ENCODE measurements at regions not wholly inside any gene's neighbourhood (a gene's known extent, or its start where the extent isn't known, plus 50 kb on each side); places are given as distances from the start of the nearest gene placed in this dataset.

GRCh38 chr11:119545978-119546915, 123.3 kb upstream of the THY1 start:
- H3K9me3 ChIP-seq (ENCODE audit: control insufficient read depth in 2 of 2, low read length in 2 of 2), result peaks cover 0 to 3% of the 10 kb centered on the region in 2 donors
- no peak overlapping the region for H3K4me3 ChIP-seq (ENCODE audit: low read length in 2 of 2)
- no peaks in the 10 kb centered on the region for H3K36me3 ChIP-seq (ENCODE audit: control insufficient read depth in 2 of 2, insufficient read depth in 2 of 2, low read length in 2 of 2)
- H3K9ac ChIP-seq (ENCODE audit: low read length in 2 of 2), result no peak overlapping the region
- H3K4me1 ChIP-seq (ENCODE audit: control insufficient read depth, insufficient read depth, low read length), result no peaks in the 10 kb centered on the region
- H3K27ac ChIP-seq (ENCODE audit: low read length), result no peak overlapping the region
- H3K27me3 ChIP-seq (ENCODE audit: control insufficient read depth in 1 of 2, insufficient read depth in 2 of 2, low read length in 2 of 2), result no peaks in the 10 kb centered on the region

GRCh38 chr11:119540370-119541125, 117.6 kb upstream of the THY1 start:
- Histone ChIP-seq H3K27ac (ENCODE audit: low read length) (no peak overlapping the region), H3K4me1 (ENCODE audit: control insufficient read depth, insufficient read depth, low read length) (no peaks in the 10 kb centered on the region), H3K36me3 (ENCODE audit: control insufficient read depth in 2 of 2, insufficient read depth in 2 of 2, low read length in 2 of 2) (no peaks in the 10 kb centered on the region), H3K27me3 (ENCODE audit: control insufficient read depth in 1 of 2, insufficient read depth in 2 of 2, low read length in 2 of 2) (no peaks in the 10 kb centered on the region), H3K9ac (ENCODE audit: low read length in 2 of 2) (no peak overlapping the region), H3K9me3 (ENCODE audit: control insufficient read depth in 2 of 2, low read length in 2 of 2) (no peaks in the 10 kb centered on the region), H3K4me3 (ENCODE audit: low read length in 2 of 2) (no peak overlapping the region)

- peaks cover 0 to 3% of the 10 kb centered on the region in 2 donors for H3K27me3 ChIP-seq (ENCODE audit: control insufficient read depth in 1 of 2, insufficient read depth in 2 of 2, low read length in 2 of 2)
- no peak overlapping the region for H3K9ac ChIP-seq (ENCODE audit: low read length in 2 of 2)
- no peak overlapping the region for H3K4me3 ChIP-seq (ENCODE audit: low read length in 2 of 2)
- H3K36me3 ChIP-seq (ENCODE audit: control insufficient read depth in 2 of 2, insufficient read depth in 2 of 2, low read length in 2 of 2), result no peaks in the 10 kb centered on the region
- H3K4me1 ChIP-seq (ENCODE audit: control insufficient read depth, insufficient read depth, low read length), result no peaks in the 10 kb centered on the region
- no peak overlapping the region for H3K27ac ChIP-seq (ENCODE audit: low read length)
- H3K9me3 ChIP-seq (ENCODE audit: control insufficient read depth in 2 of 2, low read length in 2 of 2), result no peaks in the 10 kb centered on the region
Measured at GRCh38 chr11:119539583-119539982, 116.6 kb upstream of the THY1 start.

- H3K36me3 ChIP-seq (ENCODE audit: control insufficient read depth in 2 of 2, insufficient read depth in 2 of 2, low read length in 2 of 2), result no peaks in the 10 kb centered on the region
- H3K4me1 ChIP-seq (ENCODE audit: control insufficient read depth, insufficient read depth, low read length), result peaks cover 1% of the 10 kb centered on the region
- no peak overlapping the region for H3K9ac ChIP-seq (ENCODE audit: low read length in 2 of 2)
- H3K4me3 ChIP-seq (ENCODE audit: low read length in 2 of 2), result no peak overlapping the region
- no peaks in the 10 kb centered on the region for H3K9me3 ChIP-seq (ENCODE audit: control insufficient read depth in 2 of 2, low read length in 2 of 2)
- no peak overlapping the region for H3K27ac ChIP-seq (ENCODE audit: low read length)
- H3K27me3 ChIP-seq (ENCODE audit: control insufficient read depth in 1 of 2, insufficient read depth in 2 of 2, low read length in 2 of 2), result peaks cover 0 to 3% of the 10 kb centered on the region in 2 donors
Measured at GRCh38 chr11:119538753-119539152, 115.8 kb upstream of the THY1 start.

GRCh38 chr11:119537306-119538253, 114.6 kb upstream of the THY1 start:
- Histone ChIP-seq H3K9me3 (ENCODE audit: control insufficient read depth in 2 of 2, low read length in 2 of 2) (no peaks in the 10 kb centered on the region), H3K4me1 (ENCODE audit: control insufficient read depth, insufficient read depth, low read length) (peaks cover 4% of the 10 kb centered on the region), H3K27me3 (ENCODE audit: control insufficient read depth in 1 of 2, insufficient read depth in 2 of 2, low read length in 2 of 2) (peaks cover 0 to 3% of the 10 kb centered on the region in 2 donors), H3K27ac (ENCODE audit: low read length) (no peak overlapping the region), H3K4me3 (ENCODE audit: low read length in 2 of 2) (no peak overlapping the region), H3K9ac (ENCODE audit: low read length in 2 of 2) (no peak overlapping the region), H3K36me3 (ENCODE audit: control insufficient read depth in 2 of 2, insufficient read depth in 2 of 2, low read length in 2 of 2) (no peaks in the 10 kb centered on the region)

GRCh38 chr11:119536801-119537200, 113.8 kb upstream of the THY1 start:
- Histone ChIP-seq H3K4me1 (ENCODE audit: control insufficient read depth, insufficient read depth, low read length) (peaks cover 4% of the 10 kb centered on the region), H3K27ac (ENCODE audit: low read length) (no peak overlapping the region), H3K9ac (ENCODE audit: low read length in 2 of 2) (no peak overlapping the region), H3K4me3 (ENCODE audit: low read length in 2 of 2) (no peak overlapping the region), H3K27me3 (ENCODE audit: control insufficient read depth in 1 of 2, insufficient read depth in 2 of 2, low read length in 2 of 2) (peaks cover 0 to 3% of the 10 kb centered on the region in 2 donors), H3K36me3 (ENCODE audit: control insufficient read depth in 2 of 2, insufficient read depth in 2 of 2, low read length in 2 of 2) (no peaks in the 10 kb centered on the region), H3K9me3 (ENCODE audit: control insufficient read depth in 2 of 2, low read length in 2 of 2) (no peaks in the 10 kb centered on the region)

- Histone ChIP-seq H3K4me3 (ENCODE audit: low read length in 2 of 2) (no peak overlapping the region), H3K9ac (ENCODE audit: low read length in 2 of 2) (no peak overlapping the region), H3K4me1 (ENCODE audit: control insufficient read depth, insufficient read depth, low read length) (peaks cover 4% of the 10 kb centered on the region), H3K9me3 (ENCODE audit: control insufficient read depth in 2 of 2, low read length in 2 of 2) (no peaks in the 10 kb centered on the region), H3K36me3 (ENCODE audit: control insufficient read depth in 2 of 2, insufficient read depth in 2 of 2, low read length in 2 of 2) (no peaks in the 10 kb centered on the region), H3K27me3 (ENCODE audit: control insufficient read depth in 1 of 2, insufficient read depth in 2 of 2, low read length in 2 of 2) (peaks cover 0 to 7% of the 10 kb centered on the region in 2 donors), H3K27ac (ENCODE audit: low read length) (no peak overlapping the region)
Measured at GRCh38 chr11:119533921-119534736, 111.2 kb upstream of the THY1 start.

- Histone ChIP-seq H3K27me3 (ENCODE audit: control insufficient read depth in 1 of 2, insufficient read depth in 2 of 2, low read length in 2 of 2) (peaks cover 0 to 7% of the 10 kb centered on the region in 2 donors), H3K36me3 (ENCODE audit: control insufficient read depth in 2 of 2, insufficient read depth in 2 of 2, low read length in 2 of 2) (no peaks in the 10 kb centered on the region), H3K4me3 (ENCODE audit: low read length in 2 of 2) (no peak overlapping the region), H3K9me3 (ENCODE audit: control insufficient read depth in 2 of 2, low read length in 2 of 2) (no peaks in the 10 kb centered on the region), H3K4me1 (ENCODE audit: control insufficient read depth, insufficient read depth, low read length) (peaks cover 4% of the 10 kb centered on the region), H3K9ac (ENCODE audit: low read length in 2 of 2) (no peak overlapping the region), H3K27ac (ENCODE audit: low read length) (no peak overlapping the region)
Measured at GRCh38 chr11:119533462-119533861, 110.5 kb upstream of the THY1 start.

- Histone ChIP-seq H3K27ac (ENCODE audit: low read length) (no peak overlapping the region), H3K4me1 (ENCODE audit: control insufficient read depth, insufficient read depth, low read length) (peaks cover 4% of the 10 kb centered on the region), H3K9ac (ENCODE audit: low read length in 2 of 2) (no peak overlapping the region), H3K36me3 (ENCODE audit: control insufficient read depth in 2 of 2, insufficient read depth in 2 of 2, low read length in 2 of 2) (no peaks in the 10 kb centered on the region), H3K4me3 (ENCODE audit: low read length in 2 of 2) (no peak overlapping the region), H3K27me3 (ENCODE audit: control insufficient read depth in 1 of 2, insufficient read depth in 2 of 2, low read length in 2 of 2) (peaks cover 0 to 7% of the 10 kb centered on the region in 2 donors), H3K9me3 (ENCODE audit: control insufficient read depth in 2 of 2, low read length in 2 of 2) (no peaks in the 10 kb centered on the region)
Measured at GRCh38 chr11:119532551-119532950, 109.6 kb upstream of the THY1 start.
